ENCODE measurements at regions not wholly inside any gene's neighbourhood (a gene's known extent, or its start where the extent isn't known, plus 50 kb on each side); places are given as distances from the start of the nearest gene placed in this dataset.

DNA sequence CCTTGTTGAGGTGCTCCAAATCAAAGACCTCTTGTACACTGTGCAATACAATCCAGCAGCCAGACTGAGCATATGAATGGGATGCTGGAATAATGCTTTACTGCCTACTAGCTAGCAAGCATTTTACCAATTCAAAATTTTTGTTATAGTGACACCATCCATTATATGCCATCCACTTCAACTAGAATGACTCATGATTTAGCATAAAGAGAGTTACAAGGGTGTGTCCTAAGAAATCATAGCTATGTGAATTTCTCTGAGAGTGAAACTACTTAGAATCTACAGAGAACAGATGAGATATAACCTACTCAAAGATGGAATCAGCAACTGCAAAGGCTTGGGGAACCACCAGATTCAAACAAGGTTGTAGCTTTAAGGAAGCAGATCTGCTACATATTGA is 221.9 kb downstream of the LHFPL1 start:
- no peak overlapping the region for H3K9ac ChIP-seq (ENCODE audit: control insufficient read depth, insufficient read depth, low read length)
- intact Hi-C loops (cut with micrococcal nuclease; ENCODE audit: unreplicated experiment), result no loop called here
- no peaks in the 10 kb centered on the region for H3K9me3 ChIP-seq (replicated peaks; ENCODE audit: control insufficient read depth, insufficient read depth, low read length)
- TF ChIP-seq GABPA (IDR thresholded peaks at IDR 0.05; ENCODE audit: low read depth), result no peak
- TF ChIP-seq, protein P1, sequence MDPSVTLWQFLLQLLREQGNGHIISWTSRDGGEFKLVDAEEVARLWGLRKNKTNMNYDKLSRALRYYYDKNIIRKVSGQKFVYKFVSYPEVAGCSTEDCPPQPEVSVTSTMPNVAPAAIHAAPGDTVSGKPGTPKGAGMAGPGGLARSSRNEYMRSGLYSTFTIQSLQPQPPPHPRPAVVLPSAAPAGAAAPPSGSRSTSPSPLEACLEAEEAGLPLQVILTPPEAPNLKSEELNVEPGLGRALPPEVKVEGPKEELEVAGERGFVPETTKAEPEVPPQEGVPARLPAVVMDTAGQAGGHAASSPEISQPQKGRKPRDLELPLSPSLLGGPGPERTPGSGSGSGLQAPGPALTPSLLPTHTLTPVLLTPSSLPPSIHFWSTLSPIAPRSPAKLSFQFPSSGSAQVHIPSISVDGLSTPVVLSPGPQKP (IDR thresholded peaks at IDR 0.05; ENCODE audit: low read depth, low read length), result no peak
- no peak for TF ChIP-seq KAT2A (conservative IDR thresholded peaks at IDR 0.05; ENCODE audit: control insufficient read depth, low read depth, low read length)
- TF ChIP-seq, protein P2, sequence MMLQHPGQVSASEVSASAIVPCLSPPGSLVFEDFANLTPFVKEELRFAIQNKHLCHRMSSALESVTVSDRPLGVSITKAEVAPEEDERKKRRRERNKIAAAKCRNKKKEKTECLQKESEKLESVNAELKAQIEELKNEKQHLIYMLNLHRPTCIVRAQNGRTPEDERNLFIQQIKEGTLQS (IDR thresholded peaks at IDR 0.05; ENCODE audit: borderline replicate concordance, extremely low read depth, low read depth, low read length), result no peak
- no peak for TF ChIP-seq JUNB (IDR thresholded peaks at IDR 0.05)
- TF ChIP-seq, protein P3, sequence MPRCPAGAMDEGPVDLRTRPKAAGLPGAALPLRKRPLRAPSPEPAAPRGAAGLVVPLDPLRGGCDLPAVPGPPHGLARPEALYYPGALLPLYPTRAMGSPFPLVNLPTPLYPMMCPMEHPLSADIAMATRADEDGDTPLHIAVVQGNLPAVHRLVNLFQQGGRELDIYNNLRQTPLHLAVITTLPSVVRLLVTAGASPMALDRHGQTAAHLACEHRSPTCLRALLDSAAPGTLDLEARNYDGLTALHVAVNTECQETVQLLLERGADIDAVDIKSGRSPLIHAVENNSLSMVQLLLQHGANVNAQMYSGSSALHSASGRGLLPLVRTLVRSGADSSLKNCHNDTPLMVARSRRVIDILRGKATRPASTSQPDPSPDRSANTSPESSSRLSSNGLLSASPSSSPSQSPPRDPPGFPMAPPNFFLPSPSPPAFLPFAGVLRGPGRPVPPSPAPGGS (IDR thresholded peaks at IDR 0.05; ENCODE audit: borderline replicate concordance, insufficient read depth, low read depth, low read length, poor library complexity, severe bottlenecking), result no peak
- no peak for TF ChIP-seq RAD51 (IDR thresholded peaks at IDR 0.05)
- no peak for TF ChIP-seq IKZF1 (conservative IDR thresholded peaks at IDR 0.05)
- ChIA-PET POLR2A (no interaction called here), CTCF (no interaction called here), SMC1A (ENCODE audit: uncharacterized antibody, unreplicated experiment) (interaction anchor here (1.2 kb wide), 1 partner anchor 54 kb away, joined by 3 read pairs; no protein-coding TSS in a partner anchor), RAD21 (ENCODE audit: unreplicated experiment) (no interaction called here)
- in situ Hi-C loops (cut with MboI), result no loop called here
- no peaks in the 10 kb centered on the region for H4K20me1 ChIP-seq (ENCODE audit: control insufficient read depth, insufficient read depth)
- no peak overlapping the region for H3K4me2 ChIP-seq (ENCODE audit: control insufficient read depth, insufficient read depth)
- H3K36me3 ChIP-seq (ENCODE audit: control insufficient read depth in 2 of 2, insufficient read depth in 2 of 2, low read length in 1 of 2), result no peaks in the 10 kb centered on the region
- no peak overlapping the region for H3K27ac ChIP-seq (ENCODE audit: control insufficient read depth, insufficient read depth)
- FAIRE-seq (no peak), DNase-seq (ENCODE audit: low read depth, low spot score) (no peak), ATAC-seq (no peak)
- H3K27me3 ChIP-seq (replicated peaks in 1 of 2; ENCODE audit: control insufficient read depth in 2 of 2, insufficient read depth in 2 of 2, low read length in 1 of 2), result no peaks in the 10 kb centered on the region
- BruUV-seq (replicated peaks), result no TSS peak
- no peak overlapping the region for H2AFZ ChIP-seq (ENCODE audit: control insufficient read depth, low read depth, low read length)
- no peaks in the 10 kb centered on the region for H3K4me1 ChIP-seq (ENCODE audit: control insufficient read depth, insufficient read depth, low read length)
- no peaks in the 10 kb centered on the region for H3K79me2 ChIP-seq (ENCODE audit: control insufficient read depth, insufficient read depth, low read length)
- H3K4me3 ChIP-seq, result no peak overlapping the region

Measured in GM12878 (cell line).